HG03521 (cell line): ENCODE measurements at regions not wholly inside any gene's neighbourhood (a gene's known extent, or its start where the extent isn't known, plus 50 kb on each side); places are given as distances from the start of the nearest gene placed in this dataset.
"Not testable (repeated sequence)": the region's sequence is repeated elsewhere in the genome, so short reads cannot be mapped to it uniquely, and the experiment has no call there.

ENCODE experiments used
- ATAC-seq: cut with Tn5 transposase; IDR thresholded peaks from one replicate; pipeline ENCODE4 v1.9.1; 2021; ENCODE audit warnings: mild to moderate bottlenecking, moderate library complexity; ENCODE audit not compliant: unreplicated experiment

DNA sequence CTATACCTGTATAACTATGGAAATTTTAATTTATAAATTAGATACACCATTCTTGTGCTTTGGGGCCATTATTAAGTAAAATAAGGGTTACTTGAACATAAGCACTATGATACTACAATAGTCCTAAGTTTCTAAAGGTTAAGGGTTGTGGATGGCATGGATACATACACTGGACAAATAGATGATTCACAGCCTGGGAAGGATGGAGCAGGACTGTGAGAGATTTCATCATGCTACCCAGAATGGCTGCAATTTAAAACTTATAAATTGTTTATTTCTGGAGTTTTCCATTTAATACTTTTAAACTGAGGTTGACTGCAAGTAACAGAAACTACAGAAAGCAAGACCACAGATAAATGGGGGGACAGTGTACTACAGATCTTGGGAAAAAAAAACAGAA lies 295.8 kb upstream of the ZNF804A start:
- no peak for ATAC-seq

DNA sequence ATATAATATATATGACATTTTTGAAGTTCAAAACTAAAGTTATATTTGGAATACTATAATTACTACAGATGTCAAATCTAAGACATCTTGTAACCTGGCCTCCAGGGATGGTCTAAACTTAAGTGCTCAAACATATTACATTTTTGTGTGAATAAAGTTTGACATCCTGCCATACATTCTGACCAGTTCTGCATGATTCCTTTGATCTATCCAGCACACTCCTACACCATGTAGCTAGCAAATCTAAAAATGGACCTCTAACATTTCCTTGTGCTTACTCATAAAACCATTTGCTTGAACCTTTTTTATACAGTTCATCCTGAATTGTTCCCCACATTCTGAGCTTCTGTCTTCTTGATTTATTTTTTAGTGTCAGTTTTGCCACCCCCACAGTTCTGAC lies 294.3 kb upstream of the ZNF804A start:
- no peak for ATAC-seq

DNA sequence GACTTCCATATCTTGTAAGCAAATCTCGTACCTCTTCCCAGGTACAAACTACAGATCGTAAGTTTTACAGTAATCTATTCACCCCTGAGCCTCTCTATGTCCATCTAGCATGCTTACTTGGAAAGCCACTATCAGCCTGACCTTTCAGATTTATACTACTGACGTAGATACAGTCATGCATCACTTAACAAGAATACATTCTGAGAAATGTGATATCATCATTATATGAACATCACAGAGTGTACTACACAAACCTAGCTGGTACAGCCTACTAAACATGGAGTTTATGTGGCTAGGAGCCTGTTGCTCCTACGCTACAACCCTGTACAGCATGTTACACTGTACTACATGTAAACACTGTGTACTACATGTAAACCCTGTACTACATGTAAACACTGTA lies 293.2 kb upstream of the ZNF804A start:
- no peak for ATAC-seq

DNA sequence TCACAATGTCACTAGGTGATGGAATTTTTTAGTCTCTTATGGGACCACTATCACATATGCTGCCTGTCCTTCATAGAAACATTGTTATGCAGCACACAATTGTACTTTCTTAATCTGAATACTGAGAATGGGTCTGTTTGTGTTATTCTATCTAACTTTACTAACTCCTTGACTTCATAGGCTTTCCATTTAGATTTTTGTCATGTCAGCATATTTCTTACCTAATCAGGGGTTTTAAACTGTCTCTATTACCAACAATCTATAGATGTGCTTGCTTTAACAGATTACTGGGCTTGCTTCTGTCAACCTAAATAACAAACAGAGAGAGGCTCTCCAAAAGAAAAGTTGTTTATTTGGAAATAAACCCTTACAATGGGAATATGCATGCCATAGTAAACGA lies 289.6 kb upstream of the ZNF804A start:
- ATAC-seq, result no peak

DNA sequence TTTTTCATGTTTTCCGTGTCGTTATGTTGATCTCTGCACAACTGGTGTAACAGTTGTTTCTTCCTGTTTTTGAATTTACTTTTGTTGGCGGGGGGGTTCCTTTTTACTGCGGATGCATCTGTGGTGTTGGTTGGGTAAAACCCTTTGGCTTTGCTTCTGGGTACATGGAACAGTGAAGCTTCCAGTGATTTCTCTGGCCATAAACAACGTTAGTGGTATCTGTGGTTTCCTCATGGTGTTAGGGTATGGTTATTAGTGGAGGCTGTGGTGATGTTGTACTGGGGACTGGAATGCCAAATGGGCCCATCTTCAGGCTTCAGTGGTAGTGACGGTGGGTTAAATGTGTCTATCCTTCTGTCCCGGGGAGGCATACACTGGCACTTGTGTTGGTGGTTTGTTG lies 285.4 kb upstream of the ZNF804A start:
- ATAC-seq, result no peak

DNA sequence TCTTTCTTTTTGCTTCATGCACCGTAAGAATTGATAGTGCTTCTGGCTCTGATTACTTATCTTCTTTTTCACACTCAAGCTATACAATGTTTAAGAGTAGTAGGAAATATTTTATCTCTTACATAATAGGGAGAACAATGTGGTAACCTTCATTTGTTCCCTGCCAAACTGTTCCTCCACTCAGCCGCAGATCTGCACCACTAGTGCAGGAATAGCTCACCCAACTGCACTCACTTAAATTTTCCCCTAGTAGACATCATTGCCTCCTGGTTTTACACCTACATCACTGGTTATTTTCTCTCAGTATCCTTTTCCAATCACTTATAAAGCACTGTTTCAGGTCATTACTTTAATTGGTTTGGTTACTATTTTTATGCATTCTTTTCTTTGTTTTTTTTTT lies 283.5 kb upstream of the ZNF804A start:
- no peak for ATAC-seq

DNA sequence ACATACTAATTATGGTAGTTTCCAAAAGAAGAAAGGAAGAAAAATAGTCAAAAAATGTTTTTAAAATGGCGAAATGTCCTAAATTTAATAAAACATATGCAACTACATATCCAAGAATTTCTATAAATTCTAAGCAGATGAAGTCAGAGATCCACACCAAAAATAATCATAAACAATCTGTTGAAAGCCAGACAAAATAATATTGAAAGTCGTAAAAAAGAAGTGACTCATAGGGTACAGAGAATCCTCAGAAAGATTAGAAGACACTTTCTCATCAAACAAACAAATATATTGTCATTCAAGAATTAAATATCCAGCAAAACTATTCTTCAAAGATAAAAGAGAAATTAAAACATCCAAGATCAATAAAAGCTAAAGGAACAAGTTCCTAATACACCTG lies 281.4 kb upstream of the ZNF804A start:
- ATAC-seq, result no peak

DNA sequence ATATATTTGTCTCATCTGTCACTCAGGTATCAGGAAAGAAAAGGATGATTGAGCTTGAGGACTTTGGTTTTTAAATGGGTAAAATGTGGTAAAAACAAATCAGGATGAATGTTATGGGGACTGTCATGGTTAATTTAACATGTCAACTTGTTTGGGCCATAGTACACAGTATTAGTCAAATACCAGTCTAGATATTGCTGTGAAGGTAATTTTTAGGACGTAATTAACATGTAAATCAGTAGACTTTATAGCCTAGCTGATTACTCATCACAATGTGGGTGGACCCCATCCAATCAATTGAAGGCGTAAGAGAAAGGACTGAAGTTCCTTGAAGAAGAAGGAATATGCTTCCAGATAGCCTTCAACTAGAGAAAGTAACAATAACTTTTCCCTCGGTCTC lies 275.7 kb upstream of the ZNF804A start:
- ATAC-seq, result no peak

DNA sequence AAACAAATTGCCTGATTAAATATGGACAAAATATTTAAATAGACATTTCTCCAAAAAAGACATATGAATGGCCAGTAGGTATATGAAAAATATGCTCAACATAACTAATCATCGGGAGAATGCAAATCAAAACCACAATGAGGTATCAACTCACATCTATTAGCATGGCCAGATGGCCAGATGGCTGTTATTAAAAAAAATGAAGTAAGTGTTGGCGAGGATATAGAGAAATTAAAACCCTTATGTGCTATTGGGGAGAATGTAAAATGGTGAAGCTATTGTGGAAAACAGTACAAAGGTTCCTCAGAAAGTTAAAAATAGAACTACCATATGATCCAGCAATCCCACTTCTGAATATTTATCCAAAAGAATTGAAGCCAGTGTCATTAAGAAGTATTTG lies 272.3 kb upstream of the ZNF804A start:
- ATAC-seq, result no peak

DNA sequence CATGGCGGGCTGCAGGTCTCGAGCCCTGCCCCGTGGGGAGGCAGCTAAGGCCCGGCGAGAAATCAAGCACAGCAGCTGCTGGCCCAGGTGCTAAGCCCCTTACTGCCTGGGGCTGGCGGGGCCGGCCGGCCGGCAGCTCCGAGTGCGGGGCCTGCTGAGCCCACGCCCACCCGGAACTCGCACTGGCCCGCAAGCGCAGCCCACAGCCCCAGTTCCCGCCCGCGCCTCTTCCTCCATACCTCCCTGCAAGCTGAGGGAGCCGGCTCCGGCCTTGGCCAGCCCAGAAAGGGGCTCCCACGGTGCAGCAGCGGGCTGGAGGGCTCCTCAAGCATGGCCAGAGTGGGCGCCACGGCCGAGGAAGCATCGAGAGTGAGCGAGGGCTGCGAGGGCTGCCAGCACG lies 270.5 kb upstream of the ZNF804A start:
- not testable (repeated sequence) for ATAC-seq

DNA sequence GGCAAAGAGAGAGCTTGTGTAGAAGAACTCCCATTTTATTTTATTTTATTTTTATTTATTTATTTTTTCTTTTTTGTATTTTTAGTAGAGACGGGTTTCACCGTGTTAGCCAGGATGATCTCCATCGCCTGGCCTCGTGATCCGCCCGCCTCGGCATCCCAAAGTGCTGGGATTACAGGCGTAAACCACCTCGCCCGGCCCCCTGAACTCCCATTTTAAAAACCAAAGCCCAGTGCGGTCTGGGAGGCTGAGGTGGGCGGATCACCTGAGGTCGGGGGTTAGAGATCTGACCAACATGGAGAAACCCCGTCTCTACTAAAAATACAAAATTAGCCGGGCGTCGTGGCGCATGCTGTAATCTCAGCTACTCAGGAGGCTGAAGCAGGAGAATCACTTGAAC lies 267.8 kb upstream of the ZNF804A start:
- ATAC-seq, result not testable (repeated sequence)

DNA sequence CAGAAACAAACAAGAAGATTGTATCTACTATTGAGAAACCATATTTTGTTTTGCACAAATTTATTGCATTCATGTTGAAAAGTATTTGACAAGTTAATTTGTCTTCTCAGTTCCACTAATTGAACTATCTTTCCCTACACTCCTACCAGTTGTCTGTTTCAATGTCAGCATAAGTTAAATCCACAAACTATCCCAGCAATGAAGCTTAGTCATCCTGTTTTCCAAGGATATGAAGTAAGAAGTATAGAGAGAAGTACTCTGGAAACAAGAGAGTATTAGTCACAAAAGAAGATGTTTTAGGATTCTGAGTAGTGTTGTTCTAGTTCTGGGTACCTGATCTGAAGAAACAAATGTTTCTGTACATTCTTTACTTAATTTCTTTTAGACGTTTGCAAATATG lies 261.6 kb upstream of the ZNF804A start:
- no peak for ATAC-seq

DNA sequence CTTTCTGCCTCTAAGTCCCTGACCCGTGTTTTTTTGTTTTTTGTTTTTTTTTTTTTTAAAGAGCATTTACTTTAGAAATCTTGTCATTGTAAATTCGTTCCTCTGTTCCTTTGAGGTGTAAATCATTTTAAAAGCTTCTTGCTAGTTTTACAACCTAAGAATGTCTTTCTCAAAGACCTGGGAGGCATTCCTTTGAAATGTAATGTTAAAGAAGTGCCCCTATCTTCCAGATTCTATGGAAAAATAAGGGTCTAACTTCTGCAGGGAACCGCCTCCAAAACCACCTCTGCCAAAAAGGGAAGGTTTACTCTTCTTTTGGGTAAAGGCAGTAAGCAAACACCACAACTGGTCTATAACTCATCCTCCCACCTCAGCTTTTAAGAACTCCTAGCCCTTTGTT lies 259.6 kb upstream of the ZNF804A start:
- ATAC-seq, result no peak

DNA sequence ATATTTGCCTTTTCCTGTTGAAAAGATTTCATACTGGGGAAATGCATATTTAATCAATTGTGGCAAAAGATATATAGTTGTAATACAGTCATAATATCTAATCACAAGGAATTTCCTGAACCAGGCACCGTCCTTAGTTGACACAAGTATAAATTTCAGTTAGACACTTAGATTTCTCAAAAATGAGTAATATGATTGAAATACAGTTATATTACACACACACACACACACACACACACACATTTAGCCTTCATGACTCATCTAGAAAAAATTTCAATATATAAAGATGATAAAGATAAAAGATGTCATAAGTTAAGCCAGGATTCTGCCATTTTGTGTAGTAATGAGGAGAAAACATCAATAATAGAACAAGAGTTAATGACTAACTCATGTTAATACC lies 258.4 kb upstream of the ZNF804A start:
- ATAC-seq, result no peak

DNA sequence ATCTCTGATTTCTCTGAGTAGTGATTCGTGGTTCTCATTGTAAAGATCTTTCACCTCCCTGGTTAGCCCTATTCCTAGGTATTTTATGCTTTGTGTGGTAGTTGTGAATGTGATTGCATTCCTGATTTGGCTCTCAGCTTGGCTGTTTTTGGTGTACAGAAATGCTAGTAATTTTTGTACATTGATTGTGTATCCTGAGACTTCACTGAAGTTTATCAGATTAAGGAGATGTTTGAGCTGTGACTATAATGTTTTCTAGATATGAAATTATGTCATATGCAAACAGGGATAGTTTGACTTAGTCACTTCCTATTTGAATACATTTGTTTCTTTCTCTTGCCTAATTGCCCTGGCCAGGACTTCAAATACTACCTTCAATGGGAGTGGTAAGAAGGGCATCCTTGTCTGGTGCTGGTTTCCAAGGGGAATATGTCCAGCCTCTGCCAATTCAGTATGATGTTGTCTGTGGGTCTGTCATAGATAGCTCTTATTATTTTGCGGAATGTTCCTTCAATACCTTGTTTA lies 251.9 kb upstream of the ZNF804A start:
- ATAC-seq, result no peak

DNA sequence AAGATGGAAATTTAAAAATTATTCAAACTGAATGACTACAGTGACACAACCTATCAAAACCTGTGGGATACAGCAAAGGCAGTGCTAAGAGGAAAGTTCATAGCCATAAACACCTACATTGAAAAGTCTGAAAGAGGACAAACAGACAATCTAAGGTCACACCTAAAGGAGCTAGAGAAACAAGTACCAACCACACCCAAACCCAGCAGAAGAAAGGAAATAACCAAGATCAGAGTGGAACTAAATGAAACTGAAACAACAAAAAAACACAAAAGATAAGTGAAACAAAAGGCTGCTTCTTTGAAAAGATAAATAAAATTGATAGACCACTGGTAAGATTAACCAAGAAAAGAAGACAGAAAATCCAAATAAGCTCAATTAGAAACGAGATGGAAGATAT lies 247.2 kb upstream of the ZNF804A start:
- ATAC-seq, result no peak

DNA sequence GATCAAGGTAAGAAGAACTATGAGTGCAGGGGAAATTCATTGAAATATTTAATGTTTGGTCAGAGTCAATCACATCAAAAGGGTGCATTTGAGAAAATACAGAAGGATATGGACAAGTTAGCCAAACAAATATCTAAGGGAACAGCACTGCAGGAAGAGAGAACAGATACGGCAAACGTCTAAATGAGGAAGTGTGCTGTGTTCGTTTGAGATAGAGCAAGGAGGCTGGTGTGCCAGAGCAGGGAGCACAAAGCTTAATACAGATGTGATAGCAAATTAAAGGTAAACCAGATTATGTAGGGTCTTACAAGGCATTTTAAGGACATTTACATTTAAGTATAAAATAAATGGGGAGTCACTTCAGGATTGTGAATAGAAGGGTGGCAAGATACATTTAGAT lies 241.3 kb upstream of the ZNF804A start:
- no peak for ATAC-seq

DNA sequence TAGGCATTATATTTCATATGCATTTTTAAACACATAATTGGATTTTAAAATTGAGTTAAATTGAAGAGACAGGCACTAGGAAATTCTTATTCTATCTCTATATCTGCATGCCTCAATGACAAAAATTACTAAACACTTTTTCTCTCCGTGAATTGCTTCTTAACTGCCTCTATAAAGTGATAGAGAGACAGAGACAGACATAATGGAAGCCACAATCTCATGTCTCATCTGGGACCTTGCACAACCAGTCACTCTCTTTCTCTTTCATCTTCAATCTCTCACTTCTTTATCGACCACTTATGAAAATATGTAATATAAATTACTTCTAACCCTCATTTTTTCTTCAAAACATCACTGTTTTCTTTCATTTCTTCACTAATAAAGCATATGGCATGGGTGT lies 238.9 kb upstream of the ZNF804A start:
- ATAC-seq, result no peak

DNA sequence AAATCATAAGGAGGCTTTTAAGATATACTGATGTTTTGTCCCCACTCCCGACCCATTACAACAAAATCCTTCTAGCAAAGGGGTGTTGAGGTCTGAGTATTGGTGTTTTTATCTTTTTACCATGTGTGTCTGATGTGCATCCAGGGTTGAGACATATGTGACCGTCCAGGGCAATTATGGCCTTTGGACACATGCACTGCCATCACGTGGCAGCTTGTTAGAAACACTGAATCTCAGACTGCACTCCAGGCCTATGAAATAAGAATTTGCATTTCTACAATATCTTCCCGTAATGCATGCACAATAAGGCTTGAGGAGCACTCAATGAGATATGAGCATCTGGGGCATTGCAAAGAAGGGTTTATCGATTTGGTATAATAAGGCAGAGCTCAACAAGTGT lies 235.1 kb upstream of the ZNF804A start:
- ATAC-seq, result no peak

DNA sequence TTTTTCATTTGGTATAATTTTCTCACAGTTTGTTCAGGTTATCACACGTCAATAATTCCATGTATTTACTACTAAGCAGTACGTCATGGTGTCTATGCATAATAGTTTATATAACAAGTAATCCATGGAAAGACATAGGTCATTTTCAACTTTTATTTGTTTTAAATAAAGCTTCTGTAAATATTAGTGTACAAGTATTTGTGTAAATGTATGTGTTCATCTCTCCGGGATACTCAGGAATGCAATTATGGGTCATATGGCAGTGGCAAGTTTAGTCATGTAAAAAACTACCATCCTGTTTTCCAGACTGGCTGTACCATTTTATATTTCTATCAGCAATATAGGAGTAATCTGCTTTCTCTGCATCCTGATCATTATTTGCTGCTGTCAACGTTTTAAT lies 231.1 kb upstream of the ZNF804A start:
- no peak for ATAC-seq

DNA sequence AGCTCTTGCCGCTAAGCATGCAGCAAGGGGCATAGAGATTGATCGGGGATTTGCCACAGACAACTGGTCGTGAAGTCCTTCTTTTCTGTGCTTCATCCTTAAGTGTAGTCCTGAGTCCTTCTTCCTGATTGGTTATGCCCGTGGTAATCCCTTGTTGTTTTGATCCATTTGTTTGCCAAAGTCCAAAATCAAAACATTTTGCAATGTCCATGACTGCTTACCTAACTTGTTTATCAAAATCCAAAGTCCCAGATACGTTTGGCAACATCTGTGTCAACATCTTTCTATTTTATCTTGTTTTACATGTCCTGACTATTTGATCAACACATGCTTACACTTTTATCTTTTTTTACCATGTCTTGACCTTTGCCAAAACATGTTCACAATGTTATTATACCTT lies 229.0 kb upstream of the ZNF804A start:
- ATAC-seq, result no peak

DNA sequence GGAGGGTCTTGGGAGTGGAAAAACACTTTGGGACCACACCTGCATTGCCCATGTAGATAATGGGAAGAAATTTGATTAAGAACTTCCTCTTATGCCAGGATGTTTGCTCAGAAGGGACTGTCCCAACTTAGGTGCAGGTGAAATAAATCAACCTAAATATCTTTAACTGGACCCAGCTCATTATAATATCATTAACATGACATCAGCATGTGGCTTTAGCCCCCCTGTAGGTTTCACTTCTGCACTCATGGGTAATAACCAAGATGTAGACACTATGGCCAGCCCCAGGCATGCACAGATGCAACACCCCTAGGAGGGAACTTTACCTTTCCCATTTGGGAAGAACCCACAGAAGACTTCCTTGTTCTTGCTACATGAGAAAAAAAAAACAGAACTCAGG lies 227.4 kb upstream of the ZNF804A start:
- no peak for ATAC-seq

DNA sequence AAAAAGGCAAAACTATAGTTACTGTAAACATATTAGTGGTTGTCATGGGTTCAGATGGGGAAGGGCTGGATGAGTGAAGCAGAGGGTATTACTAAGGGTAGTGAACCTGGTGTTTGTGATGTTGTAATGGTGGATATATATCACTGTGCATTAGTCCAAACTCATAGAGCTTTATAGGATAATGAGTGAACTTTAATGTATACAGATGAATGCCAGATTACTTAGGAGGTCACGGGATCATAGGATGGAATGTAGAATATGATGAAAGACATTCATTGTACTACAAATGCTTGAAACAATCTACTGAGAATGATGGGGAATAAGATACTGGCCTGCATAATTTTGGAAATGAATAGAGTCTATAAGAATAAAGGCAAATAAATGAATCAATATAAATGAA lies 226.7 kb upstream of the ZNF804A start:
- no peak for ATAC-seq

DNA sequence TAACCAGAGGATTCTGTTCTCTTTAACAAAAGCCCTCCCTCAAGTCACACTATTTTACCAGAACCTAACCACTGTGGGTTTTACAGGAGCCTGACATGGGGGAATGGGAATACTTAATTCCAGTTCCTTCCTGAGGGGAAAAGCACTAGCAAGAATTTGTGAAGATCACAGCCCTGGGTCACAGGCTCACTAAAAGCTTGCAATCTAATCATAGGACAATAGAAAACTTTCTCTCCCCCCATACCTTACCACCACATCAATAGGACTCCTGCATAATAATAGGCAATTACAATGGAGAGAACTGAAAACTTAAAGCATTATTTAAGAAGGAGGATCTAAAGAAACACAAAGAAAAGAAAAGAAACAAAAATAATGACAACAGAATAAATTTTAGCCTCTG lies 225.8 kb upstream of the ZNF804A start:
- no peak for ATAC-seq
